IMR-90 (cell line): ENCODE measurements at regions not wholly inside any gene's neighbourhood (a gene's known extent, or its start where the extent isn't known, plus 50 kb on each side); places are given as distances from the start of the nearest gene placed in this dataset.

Experiments used
- ATAC-seq: fragments of 200-7000 bp; cut with Tn5 transposase; 2 replicates; pipeline ENCODE4 v1.9.1; 2020; ENCODE audit warnings: low read depth, mild to moderate bottlenecking, moderate library complexity
- BruUV-seq: library from RNA; stranded (reverse); fragments of 400-500 nt; replicated peaks from 2 replicates; lab custom pipeline; 2021; lab: Mats Ljungman, UMichigan
- CTCF ChIA-PET: fragments of 300-600 bp; formaldehyde crosslinking; extraction: SDS; loops from one replicate; lab custom pipeline; 2021; ENCODE audit warnings: antibody characterized with exemption; lab: Yijun Ruan, JAX
- POLR2A ChIA-PET: fragments of 300-600 bp; sonication (Branson Sonifier 250); formaldehyde crosslinking; loops from one replicate; lab custom pipeline; 2022; ENCODE audit warnings: antibody characterized with exemption; ENCODE audit not compliant: unreplicated experiment; lab: Charles Lee
- DNase-seq: peaks from one replicate; pipeline ENCODE4 v3.0.0; 2013
- H2AFZ ChIP-seq: replicated peaks from 2 replicates; pipeline ENCODE3; 2013; ENCODE audit warnings: low read length, mild to moderate bottlenecking; ENCODE audit not compliant: poor library complexity
- H2AK5ac ChIP-seq: 2 replicates; pipeline ENCODE4 v1.6.1; 2013; ENCODE audit warnings: low read depth, low read length, inconsistent platforms
- H2AK9ac ChIP-seq: replicated peaks from 2 replicates; pipeline ENCODE3; 2013; ENCODE audit warnings: mild to moderate bottlenecking, low read depth, low read length, moderate library complexity; ENCODE audit not compliant: poor library complexity
- H2BK120ac ChIP-seq: 2 replicates; pipeline ENCODE4 v1.6.1; 2013; ENCODE audit warnings: low read depth, low read length, inconsistent platforms
- H2BK15ac ChIP-seq: 3 replicates; pipeline ENCODE4 v1.6.1; 2013; ENCODE audit warnings: low read depth, low read length, inconsistent platforms
- H2BK20ac ChIP-seq: 2 replicates; pipeline ENCODE4 v1.6.1; 2013; ENCODE audit warnings: low read depth, mild to moderate bottlenecking, inconsistent platforms, low read length, moderate library complexity
- H2BK5ac ChIP-seq: 2 replicates; pipeline ENCODE4 v1.6.1; 2013; ENCODE audit warnings: mild to moderate bottlenecking, low read depth, low read length, inconsistent platforms; ENCODE audit not compliant: poor library complexity, severe bottlenecking
- H3K14ac ChIP-seq: replicated peaks from 2 replicates; pipeline ENCODE4 v1.6.1; 2013; ENCODE audit warnings: low read depth, low read length, inconsistent platforms
- H3K18ac ChIP-seq: 2 replicates; pipeline ENCODE4 v1.6.1; 2013; ENCODE audit warnings: low read depth, low read length, control low read depth
- H3K23ac ChIP-seq: 2 replicates; pipeline ENCODE4 v1.6.1; 2013; ENCODE audit warnings: low read depth, low read length, inconsistent platforms
- H3K27ac ChIP-seq: 2 replicates; pipeline ENCODE4 v1.5.1; 2013; ENCODE audit warnings: mild to moderate bottlenecking, control low read depth, low read length; ENCODE audit not compliant: insufficient read depth
- H3K27me3 ChIP-seq: 2 replicates; pipeline ENCODE4 v1.6.1; 2013; ENCODE audit warnings: low read length; ENCODE audit not compliant: control insufficient read depth, insufficient read depth
- H3K36me3 ChIP-seq: 2 replicates; pipeline ENCODE4 v1.6.1; 2013; ENCODE audit warnings: low read length, mixed read lengths; ENCODE audit not compliant: control insufficient read depth, insufficient read depth
- H3K4ac ChIP-seq: 2 replicates; pipeline ENCODE4 v1.6.1; 2013; ENCODE audit warnings: low read depth, low read length, inconsistent platforms
- H3K4me1 ChIP-seq: 2 replicates; pipeline ENCODE4 v1.6.1; 2013; ENCODE audit warnings: low read length, mixed read lengths; ENCODE audit not compliant: control insufficient read depth, insufficient read depth
- H3K4me2 ChIP-seq: 2 replicates; pipeline ENCODE4 v1.6.1; 2013; ENCODE audit warnings: low read depth, mild to moderate bottlenecking, control low read depth, low read length, moderate library complexity
- H3K4me3 ChIP-seq: 2 replicates; pipeline ENCODE4 v1.5.1; 2013; ENCODE audit warnings: low read depth, mild to moderate bottlenecking, control low read depth, low read length, moderate library complexity; ENCODE audit not compliant: insufficient read depth
- H3K56ac ChIP-seq: 2 replicates; pipeline ENCODE4 v1.6.1; 2013; ENCODE audit warnings: low read length, inconsistent platforms; ENCODE audit not compliant: insufficient read depth; ENCODE audit errors: extremely low read depth
- H3K79me1 ChIP-seq, 2 experiments: 2 replicates each; pipeline ENCODE4 v1.6.1; 2013; ENCODE audit warnings: low read length in 2 of 2, inconsistent platforms in 1 of 2, low read depth in 1 of 2
- H3K9ac ChIP-seq: 2 replicates; pipeline ENCODE4 v1.6.1; 2013; ENCODE audit warnings: low read depth, low read length, control low read depth
- H3K9me1 ChIP-seq: 2 replicates; pipeline ENCODE4 v1.6.1; 2013; ENCODE audit warnings: low read length, inconsistent platforms; ENCODE audit not compliant: insufficient read depth
- H3K9me3 ChIP-seq: 2 replicates; pipeline ENCODE4 v1.6.1; 2013; ENCODE audit warnings: low read length; ENCODE audit not compliant: control insufficient read depth, insufficient read depth
- H4K20me1 ChIP-seq: 2 replicates; pipeline ENCODE4 v1.6.1; 2013; ENCODE audit warnings: low read length, inconsistent platforms; ENCODE audit not compliant: insufficient read depth
- H4K5ac ChIP-seq: 2 replicates; pipeline ENCODE4 v1.6.1; 2013; ENCODE audit warnings: mild to moderate bottlenecking, low read depth, low read length, control low read depth
- H4K8ac ChIP-seq, 2 experiments: 2 replicates each; pipeline ENCODE4 v1.6.1; 2013; ENCODE audit warnings: low read depth in 2 of 2, low read length in 2 of 2, control low read depth in 1 of 2, inconsistent platforms in 1 of 2
- H4K91ac ChIP-seq: 2 replicates; pipeline ENCODE4 v1.6.1; 2013; ENCODE audit warnings: low read depth, low read length, inconsistent platforms; ENCODE audit not compliant: insufficient read depth
- BHLHE40 ChIP-seq: fragments of 150-350 bp; IDR thresholded peaks from 2 replicates; pipeline ENCODE4 v1.6.1; 2016; ENCODE audit warnings: mild to moderate bottlenecking, low read depth, low read length
- CEBPB ChIP-seq: IDR thresholded peaks from 2 replicates; pipeline ENCODE4 v1.6.1; 2012; ENCODE audit warnings: low read depth, low read length, improper control_type of control experiment
- CHD1 ChIP-seq: IDR thresholded peaks from 2 replicates; pipeline ENCODE4 v1.6.1; 2012; ENCODE audit warnings: low read depth, low read length, improper control_type of control experiment
- FOS ChIP-seq: fragments of 150-350 bp; IDR thresholded peaks from 2 replicates; pipeline ENCODE4 v1.6.1; 2016; ENCODE audit warnings: low read depth, low read length
- MAFK ChIP-seq: IDR thresholded peaks from 2 replicates; pipeline ENCODE4 v1.6.1; 2012; ENCODE audit warnings: low read depth, low read length, improper control_type of control experiment
- MAZ ChIP-seq: IDR thresholded peaks from 2 replicates; pipeline ENCODE4 v1.6.1; 2012; ENCODE audit warnings: low read depth, mild to moderate bottlenecking, low read length, improper control_type of control experiment, moderate library complexity, borderline replicate concordance
- MXI1 ChIP-seq: IDR thresholded peaks from 2 replicates; pipeline ENCODE4 v1.6.1; 2012; ENCODE audit warnings: low read depth, mild to moderate bottlenecking, low read length, moderate library complexity, borderline replicate concordance
- NFE2L2 ChIP-seq: fragments of 150-350 bp; IDR thresholded peaks from 2 replicates; pipeline ENCODE4 v1.6.1; 2016; ENCODE audit warnings: low read depth, mild to moderate bottlenecking, low read length
- POLR2A ChIP-seq: IDR thresholded peaks from 2 replicates; pipeline ENCODE4 v1.6.1; 2012; ENCODE audit warnings: mild to moderate bottlenecking, low read depth, low read length
- RAD21 ChIP-seq: IDR thresholded peaks from 2 replicates; pipeline ENCODE4 v1.6.1; 2012; ENCODE audit warnings: low read length, improper control_type of control experiment
- RCOR1 ChIP-seq: IDR thresholded peaks from 2 replicates; pipeline ENCODE4 v1.6.1; 2012; ENCODE audit warnings: mild to moderate bottlenecking, low read length, improper control_type of control experiment; ENCODE audit not compliant: insufficient replicate concordance
- RFX5 ChIP-seq: IDR thresholded peaks from 2 replicates; pipeline ENCODE4 v1.8.0; 2012; ENCODE audit warnings: low read depth, mild to moderate bottlenecking, low read length, moderate library complexity
- SMC3 ChIP-seq: fragments of 150-350 bp; IDR thresholded peaks from 2 replicates; pipeline ENCODE4 v1.6.1; 2016; ENCODE audit warnings: low read depth, mild to moderate bottlenecking, antibody characterized with exemption, low read length, moderate library complexity
- WGBS, 2 experiments: methylation state at CpG; one replicate each; pipeline versions ENCODE4 v1.1.5 to v1.1.7; 2013; ENCODE audit warnings: missing lambda C conversion rate in 2 of 2; ENCODE audit not compliant: insufficient read length in 1 of 2; ENCODE audit errors: extremely low coverage in 2 of 2; 5-methylcytosine and 5-hydroxymethylcytosine counted together
- dilution Hi-C: fragments of 300-500 bp; cut with HindIII; formaldehyde crosslinking; loops from one replicate; pipeline ENCODE4 v1.14.3; 2018; ENCODE audit warnings: low sequenced_read_pairs; ENCODE audit not compliant: unreplicated experiment
- in situ Hi-C: fragments of 300-500 bp; cut with MboI; formaldehyde crosslinking; loops from 3 replicates; pipeline ENCODE4 v1.14.3; 2019; ENCODE audit warnings: low sequenced_read_pairs, inconsistent platforms, mixed read lengths
- intact Hi-C: fragments of 100-400 bp; cut with micrococcal nuclease; formaldehyde crosslinking; loops from 2 replicates; pipeline ENCODE4 v1.10.0; 2022
- TF ChIP-seq, protein P1 (sequence below): fragments of 150-350 bp; IDR thresholded peaks from 2 replicates; pipeline ENCODE4 v1.6.1; 2016; ENCODE audit warnings: low read depth, mild to moderate bottlenecking, low read length, moderate library complexity, borderline replicate concordance
- TF ChIP-seq, protein P2 (sequence below): fragments of 150-350 bp; IDR thresholded peaks from 2 replicates; pipeline ENCODE4 v1.6.1; 2017; ENCODE audit warnings: mild to moderate bottlenecking, antibody characterized with exemption, low read length, low read depth
- TF ChIP-seq, protein P3 (sequence below): conservative IDR thresholded peaks from 2 replicates; pipeline ENCODE4 v1.5.1; 2012; ENCODE audit warnings: mild to moderate bottlenecking, low read depth, low read length, improper control_type of control experiment

DNA sequence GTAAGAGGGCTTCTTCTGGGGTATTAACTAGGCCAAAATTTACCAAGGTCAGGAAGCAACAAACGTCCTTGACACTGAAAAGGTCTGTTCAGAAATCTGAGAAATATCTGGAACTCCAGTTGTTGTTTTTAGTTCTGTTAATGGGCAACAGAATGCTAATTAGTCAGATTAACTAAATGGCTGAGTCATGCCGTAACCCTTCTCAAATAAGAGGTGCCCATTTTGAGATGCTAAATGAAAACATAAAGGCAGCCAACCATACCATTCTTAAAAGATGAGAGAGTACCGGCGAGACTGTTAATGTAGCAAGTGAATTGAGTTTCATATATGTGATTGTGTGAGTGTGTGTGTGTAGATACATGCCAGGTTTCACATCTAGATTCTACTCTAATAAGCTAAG lies 147.9 kb upstream of the GAREM1 start:
- Histone ChIP-seq H2BK120ac (no peak overlapping the region), H3K9me3 (no peaks in the 10 kb centered on the region), H3K9me1 (no peaks in the 10 kb centered on the region), H3K14ac (no peak overlapping the region), H4K20me1 (no peaks in the 10 kb centered on the region), H3K4me3 (no peak overlapping the region), H3K27ac (no peak overlapping the region), H2BK20ac (no peak overlapping the region), H3K18ac (no peak overlapping the region), H3K56ac (no peak overlapping the region), H3K9ac (no peak overlapping the region), H3K79me1 (no peaks in the 10 kb centered on the region), H4K5ac (no peak overlapping the region), H4K91ac (no peak overlapping the region), H4K8ac (no peak overlapping the region), H3K27me3 (no peaks in the 10 kb centered on the region), H2BK15ac (no peak overlapping the region), H2AK5ac (no peak overlapping the region), H2AFZ (no peak overlapping the region), H3K4me2 (no peak overlapping the region), H2BK5ac (no peak overlapping the region), H3K4ac (no peak overlapping the region), H3K23ac (no peak overlapping the region), H3K4me1 (no peaks in the 10 kb centered on the region), H3K36me3 (no peaks in the 10 kb centered on the region), H2AK9ac (no peak overlapping the region)
- in situ Hi-C loops, result no loop called here
- DNase-seq, result no peak
- intact Hi-C loops, result no loop called here
- no CpG with 5 or more reads among the region's 4 CpGs for WGBS, 2 experiments
- TF ChIP-seq MXI1 (no peak), CEBPB (no peak), MAZ (no peak), NFE2L2 (no peak), POLR2A (no peak), RCOR1 (no peak), CHD1 (no peak), FOS (no peak), RAD21 (no peak), RFX5 (no peak), BHLHE40 (no peak), MAFK (no peak), SMC3 (no peak)
- TF ChIP-seq, protein P1, sequence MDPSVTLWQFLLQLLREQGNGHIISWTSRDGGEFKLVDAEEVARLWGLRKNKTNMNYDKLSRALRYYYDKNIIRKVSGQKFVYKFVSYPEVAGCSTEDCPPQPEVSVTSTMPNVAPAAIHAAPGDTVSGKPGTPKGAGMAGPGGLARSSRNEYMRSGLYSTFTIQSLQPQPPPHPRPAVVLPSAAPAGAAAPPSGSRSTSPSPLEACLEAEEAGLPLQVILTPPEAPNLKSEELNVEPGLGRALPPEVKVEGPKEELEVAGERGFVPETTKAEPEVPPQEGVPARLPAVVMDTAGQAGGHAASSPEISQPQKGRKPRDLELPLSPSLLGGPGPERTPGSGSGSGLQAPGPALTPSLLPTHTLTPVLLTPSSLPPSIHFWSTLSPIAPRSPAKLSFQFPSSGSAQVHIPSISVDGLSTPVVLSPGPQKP, result no peak
- TF ChIP-seq, protein P2, sequence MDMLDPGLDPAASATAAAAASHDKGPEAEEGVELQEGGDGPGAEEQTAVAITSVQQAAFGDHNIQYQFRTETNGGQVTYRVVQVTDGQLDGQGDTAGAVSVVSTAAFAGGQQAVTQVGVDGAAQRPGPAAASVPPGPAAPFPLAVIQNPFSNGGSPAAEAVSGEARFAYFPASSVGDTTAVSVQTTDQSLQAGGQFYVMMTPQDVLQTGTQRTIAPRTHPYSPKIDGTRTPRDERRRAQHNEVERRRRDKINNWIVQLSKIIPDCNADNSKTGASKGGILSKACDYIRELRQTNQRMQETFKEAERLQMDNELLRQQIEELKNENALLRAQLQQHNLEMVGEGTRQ, result no peak
- TF ChIP-seq, protein P3, sequence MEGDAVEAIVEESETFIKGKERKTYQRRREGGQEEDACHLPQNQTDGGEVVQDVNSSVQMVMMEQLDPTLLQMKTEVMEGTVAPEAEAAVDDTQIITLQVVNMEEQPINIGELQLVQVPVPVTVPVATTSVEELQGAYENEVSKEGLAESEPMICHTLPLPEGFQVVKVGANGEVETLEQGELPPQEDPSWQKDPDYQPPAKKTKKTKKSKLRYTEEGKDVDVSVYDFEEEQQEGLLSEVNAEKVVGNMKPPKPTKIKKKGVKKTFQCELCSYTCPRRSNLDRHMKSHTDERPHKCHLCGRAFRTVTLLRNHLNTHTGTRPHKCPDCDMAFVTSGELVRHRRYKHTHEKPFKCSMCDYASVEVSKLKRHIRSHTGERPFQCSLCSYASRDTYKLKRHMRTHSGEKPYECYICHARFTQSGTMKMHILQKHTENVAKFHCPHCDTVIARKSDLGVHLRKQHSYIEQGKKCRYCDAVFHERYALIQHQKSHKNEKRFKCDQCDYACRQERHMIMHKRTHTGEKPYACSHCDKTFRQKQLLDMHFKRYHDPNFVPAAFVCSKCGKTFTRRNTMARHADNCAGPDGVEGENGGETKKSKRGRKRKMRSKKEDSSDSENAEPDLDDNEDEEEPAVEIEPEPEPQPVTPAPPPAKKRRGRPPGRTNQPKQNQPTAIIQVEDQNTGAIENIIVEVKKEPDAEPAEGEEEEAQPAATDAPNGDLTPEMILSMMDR, result no peak
- no TSS peak for BruUV-seq
- POLR2A ChIA-PET, result no interaction called here
- CTCF ChIA-PET, result interaction anchor here (0.5 kb wide), 1 partner anchor 513 kb away, joined by 3 read pairs; no protein-coding TSS in a partner anchor
- dilution Hi-C loops, result no loop called here
- no peak for ATAC-seq
